Stimulated activated naive CD8-positive, alpha-beta T cell treated with anti-CD3 and anti-CD28 coated beads, Interleukin-15, Interleukin-2, amounts not matched to agents 100 U/mL and 50 U/mL, for 24 hours (primary cell): ENCODE measurements at regions not wholly inside any gene's neighbourhood (a gene's known extent, or its start where the extent isn't known, plus 50 kb on each side); places are given as distances from the start of the nearest gene placed in this dataset.
"Not testable (repeated sequence)": the region's sequence is repeated elsewhere in the genome, so short reads cannot be mapped to it uniquely, and the experiment has no call there.

Experiments
- ATAC-seq: fragments of 150-1000 bp; cut with Tn5 transposase; one replicate; pipeline ENCODE4 v1.10.0; 2021
- DNase-seq: peaks from one replicate; pipeline ENCODE4 v3.0.0; 2021

DNA sequence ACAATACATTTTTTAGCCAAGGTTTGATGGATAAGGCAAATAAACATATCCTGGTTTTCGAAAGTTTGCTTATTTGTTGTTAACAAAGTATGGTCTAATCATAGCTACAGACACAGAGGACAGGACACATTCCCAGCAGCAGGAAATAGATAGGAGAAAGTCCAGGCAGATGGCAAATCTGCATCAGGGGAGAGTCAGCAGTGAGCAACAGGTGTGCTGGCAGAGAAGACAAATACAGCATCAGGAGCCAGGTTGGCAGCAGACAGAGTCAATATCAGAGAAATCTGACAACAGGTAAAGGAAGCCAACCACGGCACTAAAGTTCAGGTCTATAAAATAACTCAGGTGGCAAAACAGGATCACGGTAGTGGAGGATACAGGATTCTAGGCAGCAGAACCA lies 210.7 kb upstream of the PTBP2 start:
- no peak for ATAC-seq
- DNase-seq: no peak

DNA sequence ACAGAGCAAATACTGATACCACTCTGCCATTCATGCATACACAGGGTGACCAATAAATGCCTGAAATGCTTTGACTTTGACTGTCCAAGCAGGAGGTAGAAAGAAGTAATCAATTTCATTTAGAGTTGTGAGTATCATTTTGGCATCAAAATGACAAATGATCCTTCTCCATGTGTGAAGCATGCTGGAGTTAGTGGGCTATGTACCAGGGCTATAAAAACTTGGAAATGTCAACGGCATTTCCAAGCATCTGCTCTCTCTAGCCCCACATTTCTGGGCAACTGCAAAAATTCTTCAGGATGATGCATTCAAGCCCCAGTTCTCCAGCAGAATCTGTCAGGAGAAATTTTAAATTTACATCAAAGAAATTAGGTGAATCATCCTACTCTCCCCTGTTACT lies 208.4 kb upstream of the PTBP2 start:
- no peak for DNase-seq
- ATAC-seq: no peak

DNA sequence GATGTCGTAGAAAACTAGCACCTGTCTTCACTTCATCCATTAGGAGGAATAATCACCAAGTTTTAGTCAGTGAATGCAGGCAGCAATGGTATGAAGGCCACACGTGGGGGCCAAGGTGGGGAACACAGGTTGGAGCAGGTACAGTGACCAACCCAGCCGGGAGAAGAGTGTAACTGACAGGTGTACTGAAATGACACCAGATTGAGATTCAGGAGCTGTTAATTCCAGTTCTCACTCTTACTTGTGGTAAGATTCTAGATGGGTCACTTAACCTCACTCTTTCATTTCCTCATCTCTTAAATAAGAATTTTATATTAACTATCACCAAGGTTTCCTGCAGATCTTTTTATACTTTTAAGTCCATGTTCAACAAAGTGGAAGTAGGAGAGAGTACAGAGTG lies 206.2 kb upstream of the PTBP2 start:
- ATAC-seq (no peak), DNase-seq (no peak)

DNA sequence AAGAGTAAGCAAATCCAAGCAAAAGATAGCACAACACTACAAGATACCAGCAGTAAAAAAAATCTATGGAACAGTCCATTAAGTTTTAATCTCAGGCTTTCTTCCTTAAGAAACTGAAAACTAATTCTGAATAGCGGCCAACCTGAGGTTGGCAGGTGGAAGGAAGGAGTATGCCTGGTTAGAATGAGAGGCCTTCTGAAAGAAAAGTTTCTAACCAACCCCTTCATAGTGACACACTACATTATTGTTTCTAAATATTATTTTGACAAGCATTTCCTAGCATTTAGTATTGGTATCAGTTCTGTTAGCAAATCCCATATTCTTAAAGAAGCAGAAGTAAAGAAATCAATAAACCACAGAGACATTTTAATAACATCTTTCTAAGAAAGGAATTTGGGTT lies 205.7 kb upstream of the PTBP2 start:
- DNase-seq (no peak), ATAC-seq (no peak)

DNA sequence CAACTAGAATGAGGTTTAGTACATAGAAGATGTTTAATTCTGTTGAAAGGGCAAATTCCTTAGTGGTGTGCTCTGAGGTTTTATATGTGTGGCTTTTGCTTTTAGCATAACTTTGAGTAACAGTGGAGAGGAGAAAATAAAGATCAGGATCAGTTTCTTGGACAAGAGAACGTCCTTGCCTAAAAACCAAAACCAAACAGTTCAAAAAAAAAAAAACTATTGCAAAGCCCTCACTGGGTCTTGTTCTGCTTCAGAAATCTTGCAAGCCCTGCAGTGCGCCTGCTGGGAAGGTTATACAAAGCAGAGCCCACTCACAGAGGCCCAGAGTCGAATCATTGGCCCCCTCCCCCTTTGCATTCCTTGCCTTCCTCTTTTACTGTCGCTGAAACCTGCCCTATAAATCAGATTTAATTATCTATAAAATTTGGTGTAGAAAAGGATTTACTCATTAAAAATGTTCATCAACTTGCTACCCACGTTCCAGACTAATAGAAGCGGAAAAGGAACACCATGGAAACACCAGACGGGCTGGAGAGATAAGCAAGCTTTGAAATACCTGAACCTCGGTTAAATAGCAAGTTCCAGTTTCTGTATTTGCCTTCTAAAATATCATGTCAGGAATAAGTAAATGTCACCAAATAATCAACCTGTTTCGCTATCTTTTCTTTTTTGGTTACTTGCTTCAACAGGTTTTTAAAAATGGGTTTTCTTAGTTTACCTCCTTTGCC lies 201.6 kb upstream of the PTBP2 start:
- ATAC-seq (no peak), DNase-seq (no peak)

DNA sequence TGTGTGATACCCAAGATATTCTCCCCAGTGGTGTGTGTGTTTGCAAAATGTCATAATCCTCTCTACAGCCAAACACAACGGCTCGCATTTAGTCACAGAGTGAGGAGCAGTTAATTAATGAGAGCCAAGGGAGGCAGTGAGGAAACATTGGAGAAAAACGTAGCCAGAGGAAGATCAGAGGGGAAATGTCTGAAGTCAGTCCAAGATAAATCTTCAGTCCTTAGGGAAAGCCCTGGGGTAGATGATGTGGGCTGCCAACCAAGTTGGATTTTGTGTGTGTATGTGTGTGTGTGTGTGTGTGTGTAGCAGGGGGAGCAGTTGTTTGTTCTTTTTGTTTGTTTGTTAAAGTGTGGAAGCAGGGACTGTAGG lies 201.0 kb upstream of the PTBP2 start:
- no peak for DNase-seq
- ATAC-seq: no peak

DNA sequence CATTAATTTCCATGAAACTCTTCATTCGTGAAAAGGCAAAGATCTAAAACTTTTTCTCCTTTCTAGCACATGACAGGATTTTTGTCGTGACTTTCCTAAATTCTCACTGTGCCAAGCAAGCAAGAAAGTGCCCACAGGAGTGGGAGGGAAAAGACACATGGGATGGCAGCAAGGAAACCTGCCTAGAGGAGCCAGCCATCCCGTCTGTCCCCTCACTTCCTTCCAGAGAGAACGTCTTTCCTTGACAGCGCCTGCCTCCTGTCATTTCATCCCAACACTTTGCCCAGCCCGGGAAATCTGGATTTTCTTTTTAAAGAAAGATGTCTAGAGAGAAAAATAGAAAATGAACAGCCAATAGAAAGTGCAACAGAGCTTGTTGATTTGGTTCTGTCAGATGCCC lies 200.6 kb upstream of the PTBP2 start:
- ATAC-seq: no peak
- DNase-seq: no peak

DNA sequence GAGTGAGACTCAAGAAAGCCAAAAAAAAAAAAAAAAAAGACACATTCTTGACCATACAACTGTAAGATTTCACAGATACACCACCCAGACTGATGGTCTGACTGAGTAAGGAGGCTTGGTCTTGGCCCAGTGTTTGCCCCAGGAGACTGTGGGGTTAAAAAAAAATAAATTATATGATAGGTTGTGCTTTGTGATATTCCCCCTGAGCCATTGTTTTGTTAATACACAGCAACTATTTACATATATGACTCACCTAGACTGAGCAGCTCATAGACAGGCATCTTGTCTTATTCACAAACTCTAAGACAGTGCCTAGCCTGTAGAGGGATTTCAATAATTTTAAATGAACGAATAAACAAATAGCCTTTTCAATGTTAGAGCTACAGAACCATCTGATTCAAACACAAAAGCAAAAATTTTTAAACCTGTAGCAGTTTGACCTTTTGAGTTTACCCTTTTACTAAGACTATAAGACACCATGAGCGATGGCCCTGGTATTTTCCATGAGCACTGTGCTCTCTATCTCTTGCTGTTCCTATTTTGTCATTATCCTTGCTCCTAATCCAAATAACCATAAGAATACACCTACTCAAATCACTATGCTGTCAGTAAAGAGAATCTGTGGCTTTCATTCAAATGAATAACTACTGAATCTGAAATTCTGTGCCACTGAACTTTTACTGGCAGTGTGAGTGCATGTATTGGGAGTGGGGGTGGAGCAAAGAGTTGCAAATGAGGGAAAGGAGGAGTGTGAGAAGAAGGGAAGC lies 199.4 kb upstream of the PTBP2 start:
- ATAC-seq: no peak
- DNase-seq: no peak

DNA sequence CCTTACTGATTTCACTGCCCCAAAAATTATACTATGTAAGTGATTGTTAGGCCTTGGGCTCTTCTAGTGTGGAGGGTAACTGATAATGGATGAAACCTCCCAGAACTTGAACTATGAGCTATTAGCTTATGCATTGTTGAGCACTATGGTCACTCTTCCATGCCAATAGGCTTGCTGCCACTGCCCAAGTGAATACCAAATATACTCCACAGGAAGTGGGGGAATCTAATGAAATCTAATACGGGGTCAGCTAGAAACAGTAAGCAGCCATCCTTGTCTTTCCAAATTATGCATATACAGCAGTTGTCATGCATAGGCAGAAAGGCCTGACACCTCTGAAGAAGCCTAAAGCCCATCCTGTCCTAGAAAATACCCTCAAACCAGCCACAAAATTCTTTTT lies 198.7 kb upstream of the PTBP2 start:
- ATAC-seq (no peak), DNase-seq (no peak)

DNA sequence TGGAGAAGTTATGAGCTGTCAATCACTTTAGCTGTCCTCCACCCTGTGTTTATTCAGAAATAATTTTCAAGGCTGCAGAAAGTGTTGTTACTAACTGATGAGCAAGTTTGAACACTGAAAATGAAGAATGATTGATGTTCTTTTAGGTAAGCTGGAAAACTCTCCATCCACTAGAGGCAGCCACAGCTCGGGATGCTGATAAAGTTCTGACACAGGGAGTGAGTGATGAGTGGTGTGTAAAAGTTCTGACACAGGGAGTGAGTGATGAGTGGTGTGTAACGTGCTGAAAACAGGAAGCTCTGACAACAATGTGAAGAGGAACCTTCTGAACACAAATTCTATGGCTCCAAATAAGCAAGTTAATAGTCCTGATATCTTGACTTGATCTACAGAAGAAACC lies 197.5 kb upstream of the PTBP2 start:
- DNase-seq (no peak), ATAC-seq (no peak)

DNA sequence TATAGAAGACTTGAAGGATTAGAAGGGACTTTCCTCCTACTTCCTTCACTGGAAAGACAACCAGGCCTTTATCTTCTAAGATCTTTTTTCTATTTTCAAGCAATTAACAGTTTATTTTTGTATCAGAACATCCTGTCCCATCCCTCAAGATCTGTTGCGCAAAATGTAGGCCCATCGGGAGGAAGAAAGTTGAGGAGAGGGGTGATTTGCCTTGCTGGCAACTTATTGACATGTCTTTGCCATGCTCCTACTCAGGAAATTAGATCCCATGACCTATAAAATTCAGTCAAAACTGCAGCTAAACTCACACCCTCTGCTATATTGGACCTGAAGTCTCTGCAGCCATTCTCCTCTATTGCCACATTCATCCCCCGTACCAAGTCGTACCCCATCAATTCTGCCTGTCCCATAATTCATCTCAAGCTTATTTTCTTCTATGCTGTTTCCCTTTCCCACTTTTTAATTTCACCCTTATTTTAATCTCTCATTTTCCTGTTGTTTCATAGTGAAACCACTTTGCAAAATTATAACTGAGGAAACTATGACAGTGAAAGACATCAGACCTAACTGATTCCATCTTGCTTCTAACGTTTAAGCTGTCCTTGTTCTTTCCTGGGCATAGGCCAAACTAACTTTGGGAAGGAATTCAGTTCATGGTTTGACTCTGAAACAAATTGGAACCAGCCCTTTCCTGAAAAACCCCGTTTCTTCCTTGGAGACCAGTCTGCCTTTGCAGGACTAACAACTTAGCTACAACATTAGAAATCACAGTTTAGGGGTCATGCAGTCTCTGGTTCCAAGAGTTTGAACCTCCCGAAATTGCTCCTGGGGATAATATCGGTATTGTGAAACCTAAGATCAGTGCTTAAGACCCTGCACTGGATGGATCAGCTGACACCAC lies 195.7 kb upstream of the PTBP2 start:
- no peak for ATAC-seq
- DNase-seq: no peak

DNA sequence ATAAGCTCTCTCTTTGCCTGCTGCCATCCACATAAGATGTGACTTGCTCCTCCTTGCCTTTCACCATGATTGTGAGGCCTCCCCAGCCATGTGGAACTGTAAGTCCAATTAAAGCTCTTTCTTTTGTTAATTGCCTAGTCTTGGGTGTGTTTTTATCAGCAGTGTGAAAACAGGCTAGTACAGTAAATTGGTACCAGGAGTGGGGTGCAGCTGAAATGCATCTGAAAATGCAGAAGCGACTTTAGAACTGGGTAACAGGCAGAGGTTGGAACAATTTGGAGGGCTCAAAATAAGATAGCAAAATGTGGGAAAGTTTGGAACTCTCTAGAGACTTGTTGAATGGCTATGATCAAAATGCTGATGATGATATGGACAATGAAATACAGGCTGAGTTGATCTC lies 192.9 kb upstream of the PTBP2 start:
- not testable (repeated sequence) for DNase-seq, ATAC-seq

DNA sequence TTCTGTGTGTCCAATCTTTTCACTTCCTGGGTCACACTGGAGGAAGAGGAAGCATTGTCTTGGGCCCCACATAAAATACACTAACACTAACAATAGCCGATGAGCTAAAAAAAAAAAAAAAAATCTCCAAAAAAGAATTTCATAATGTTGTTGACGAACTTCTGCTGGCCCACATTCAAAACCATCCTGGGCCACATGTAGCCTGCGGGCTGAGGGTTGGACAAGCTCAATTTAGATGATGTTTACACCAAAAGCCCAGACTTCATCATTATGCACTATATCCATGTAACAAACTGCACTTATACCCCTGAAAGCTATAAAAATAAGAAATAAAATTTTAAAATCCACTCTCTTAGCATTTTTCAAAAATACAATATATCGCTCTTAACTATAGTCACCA lies 187.8 kb upstream of the PTBP2 start:
- ATAC-seq: no peak
- DNase-seq: no peak

DNA sequence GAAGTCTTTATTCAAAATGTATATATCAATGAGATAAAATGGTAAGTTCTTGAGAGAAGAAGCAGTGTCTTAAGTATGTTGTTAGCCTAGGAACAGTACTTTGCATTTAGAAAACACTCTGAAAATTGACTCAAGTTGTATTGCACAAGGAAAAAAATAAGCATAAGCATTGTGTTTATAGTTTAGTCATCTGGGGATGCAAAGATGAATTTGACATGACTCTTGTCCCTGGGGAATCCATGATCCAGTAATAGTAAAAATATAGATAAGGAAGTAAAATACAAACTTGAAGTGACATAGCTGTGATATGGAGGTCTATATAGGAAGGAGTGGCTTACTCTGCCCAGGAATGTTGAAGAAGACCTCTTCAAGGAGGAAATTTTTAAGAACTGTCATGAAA lies 185.0 kb upstream of the PTBP2 start:
- ATAC-seq (no peak), DNase-seq (no peak)

DNA sequence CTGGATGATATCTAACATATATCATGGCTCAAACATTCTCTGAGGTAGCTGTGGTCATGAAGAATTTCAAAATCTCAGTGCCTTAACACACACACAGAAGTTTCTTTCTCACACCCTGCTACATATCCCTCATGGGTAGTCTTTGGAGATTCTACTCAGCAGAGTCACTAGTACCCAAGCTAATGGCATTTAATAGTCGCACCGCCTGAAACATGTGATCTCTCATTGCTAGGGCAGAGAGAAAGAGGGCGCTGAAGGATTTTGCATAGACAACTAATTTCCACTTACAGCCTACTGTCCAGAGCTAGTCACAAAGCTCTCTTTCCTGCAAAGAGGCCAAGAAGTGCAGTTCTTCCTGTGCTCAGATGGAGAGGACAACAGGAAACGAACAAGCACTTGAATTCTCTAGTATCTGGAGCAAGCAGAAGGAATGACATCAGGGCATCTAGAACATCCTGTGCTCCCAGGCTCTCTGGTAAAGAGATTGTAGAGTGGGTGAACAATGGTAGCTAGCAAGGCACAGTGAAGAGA lies 183.4 kb upstream of the PTBP2 start:
- DNase-seq (no peak), ATAC-seq (no peak)

DNA sequence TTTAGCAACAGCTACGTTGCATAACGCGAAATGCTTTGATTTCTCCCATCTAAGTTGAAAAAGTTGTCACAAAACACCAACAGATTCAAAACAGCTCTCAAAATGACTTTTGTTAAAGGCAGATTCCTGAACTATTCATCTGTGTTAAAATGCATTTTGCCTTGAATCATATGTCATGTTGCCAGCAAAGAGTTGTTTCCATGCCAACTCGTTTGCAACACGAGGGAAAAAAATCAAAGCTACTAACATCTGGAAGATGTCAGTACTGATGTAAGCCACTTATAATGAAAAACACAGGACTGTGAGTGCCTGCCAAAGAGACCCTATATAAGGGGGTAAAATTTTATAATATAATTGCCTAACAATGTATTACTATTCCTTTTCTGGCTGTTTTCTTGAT lies 182.7 kb upstream of the PTBP2 start:
- DNase-seq (no peak), ATAC-seq (no peak)

DNA sequence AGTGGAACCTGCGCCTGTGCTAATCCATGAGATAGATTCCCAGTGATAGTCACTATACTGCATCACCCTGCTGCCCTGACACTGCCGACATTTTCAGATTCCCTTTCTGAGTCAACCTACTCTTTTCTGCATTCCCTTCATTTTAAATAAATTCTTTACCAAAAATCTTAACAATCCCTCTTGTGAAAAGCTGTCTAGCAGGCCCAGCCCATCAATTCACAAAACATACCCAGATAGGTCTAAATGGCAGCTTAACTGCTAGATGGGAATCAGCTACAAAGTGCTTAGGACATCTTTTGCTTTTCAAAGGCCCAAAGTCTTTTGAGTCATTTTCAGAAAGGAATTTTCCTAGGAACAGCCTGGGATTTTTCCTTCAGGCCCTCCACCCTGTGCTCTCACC lies 180.1 kb upstream of the PTBP2 start:
- ATAC-seq (no peak), DNase-seq (no peak)

DNA sequence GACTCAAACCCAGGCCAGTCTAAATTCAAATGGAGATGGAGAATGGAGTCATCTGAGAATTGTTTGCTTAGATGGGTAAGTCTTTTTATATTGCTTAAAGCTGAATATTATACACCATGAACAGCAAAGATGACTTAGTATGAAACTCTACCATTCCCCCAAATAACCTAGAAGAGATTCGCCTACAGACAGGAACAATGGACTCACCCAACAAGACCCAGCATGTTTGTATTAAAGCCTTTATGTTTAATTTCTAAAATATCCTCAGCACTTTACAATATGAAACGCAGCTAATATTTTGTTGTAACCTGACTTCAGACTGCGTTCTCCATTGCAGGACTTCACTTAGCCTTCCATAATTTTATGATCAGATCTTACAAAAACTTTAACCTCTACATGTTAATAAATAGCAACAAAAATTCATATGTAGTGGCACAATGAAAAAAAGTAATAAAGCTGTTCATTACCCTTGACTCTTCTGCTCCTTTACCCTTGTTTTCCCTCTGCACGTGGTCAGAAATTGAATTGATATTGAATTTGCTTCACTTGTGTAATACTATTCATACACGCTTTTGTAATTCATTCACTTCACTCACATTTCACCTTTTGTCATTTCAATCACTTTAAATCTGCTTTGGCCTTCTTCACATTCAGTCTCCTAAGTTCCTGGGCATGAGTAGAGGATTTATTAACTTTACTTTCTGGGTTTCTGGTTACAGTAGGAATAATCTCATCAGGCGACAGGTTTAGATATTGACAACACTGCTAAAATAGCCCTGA lies 177.3 kb upstream of the PTBP2 start:
- DNase-seq: no peak
- ATAC-seq: no peak

DNA sequence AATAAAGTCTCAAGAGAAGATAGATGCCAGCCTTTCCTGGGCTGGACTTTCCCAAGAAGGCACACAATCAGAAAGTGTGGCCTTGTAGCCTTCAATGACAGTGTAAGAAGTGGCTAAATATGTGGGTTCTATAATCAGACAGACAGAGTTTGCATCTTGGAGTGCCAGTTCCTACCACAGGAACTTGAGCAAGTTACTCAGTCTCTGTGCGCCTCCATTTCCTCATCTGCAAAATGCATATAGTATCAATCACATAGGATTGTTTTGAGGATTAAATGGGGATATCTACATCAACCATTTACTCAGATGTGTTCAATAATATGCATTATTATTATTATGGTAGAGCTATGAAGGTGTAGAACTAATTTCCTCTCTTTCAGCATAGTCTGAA lies 176.8 kb upstream of the PTBP2 start:
- ATAC-seq (no peak), DNase-seq (no peak)

DNA sequence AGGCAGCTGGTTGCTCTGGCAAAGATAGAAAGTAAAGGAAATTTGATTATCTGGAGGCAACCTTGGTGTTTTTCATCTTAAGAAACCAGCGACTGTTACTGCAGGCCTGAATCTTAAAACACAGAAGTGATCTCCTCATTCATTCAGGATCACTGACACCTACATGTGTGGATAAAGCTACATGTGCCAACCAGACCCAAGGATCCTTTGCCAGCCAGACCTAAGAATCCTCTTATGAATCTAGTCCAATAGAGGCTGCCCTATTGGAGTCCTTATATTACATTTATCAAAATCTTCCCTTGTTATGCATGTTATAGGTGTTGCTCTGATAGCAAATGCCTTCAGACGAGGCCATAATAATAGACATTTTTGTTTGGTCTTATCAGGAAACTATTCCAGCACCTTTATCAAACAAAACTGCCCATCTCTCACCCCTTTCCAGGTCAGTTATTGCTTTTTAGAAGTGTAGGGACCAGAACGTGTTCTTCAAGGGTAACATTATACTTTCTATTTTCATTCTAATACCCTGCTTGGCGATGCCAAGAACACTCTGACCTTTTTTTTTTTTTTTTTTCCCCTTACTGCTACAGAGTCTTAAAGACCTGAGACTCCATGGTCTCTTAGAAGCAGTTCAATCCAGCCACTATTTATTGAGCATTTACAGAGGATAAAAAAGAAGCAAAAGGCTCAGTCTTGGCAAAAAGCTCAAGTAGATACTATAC lies 175.5 kb upstream of the PTBP2 start:
- ATAC-seq (no peak), DNase-seq (no peak)

DNA sequence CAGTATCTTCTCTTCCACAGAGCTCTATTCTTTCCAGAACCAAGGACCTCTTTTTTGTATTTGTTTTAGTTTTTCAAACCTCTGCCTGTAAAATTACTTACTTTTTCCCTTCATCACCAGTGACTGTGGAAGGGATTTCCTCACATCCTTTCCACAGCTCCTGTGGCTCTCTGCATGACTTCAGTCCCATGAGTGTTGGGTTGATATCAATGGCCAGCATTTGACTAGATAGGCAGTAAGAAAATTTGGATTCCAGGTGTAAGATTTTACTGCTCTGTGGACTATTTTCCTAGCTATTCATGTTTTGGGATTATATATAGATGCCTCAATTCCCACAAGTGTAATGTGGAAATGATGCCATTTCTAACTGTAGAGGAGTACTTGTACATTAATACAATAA lies 171.5 kb upstream of the PTBP2 start:
- no peak for DNase-seq

More for the DNA sequence above, 171.5 kb upstream of the PTBP2 start:
- ATAC-seq: no peak
